GM12874 (cell line): ENCODE measurements at regions not wholly inside any gene's neighbourhood (a gene's known extent, or its start where the extent isn't known, plus 50 kb on each side); places are given as distances from the start of the nearest gene placed in this dataset.

Experiments used
- CTCF ChIP-seq: IDR thresholded peaks from 2 replicates; pipeline ENCODE4 v1.5.1; 2011; ENCODE audit warnings: low read depth, mild to moderate bottlenecking, control low read depth, low read length, moderate library complexity; ENCODE audit not compliant: insufficient read depth

GRCh38 chr12:30126944-30127343, 343.2 kb upstream of the TMTC1 start:
- TF ChIP-seq CTCF: no peak

- TF ChIP-seq CTCF: no peak
Observed at GRCh38 chr12:30120522-30120921, 336.8 kb upstream of the TMTC1 start.

GRCh38 chr12:30117483-30117882, 333.7 kb upstream of the TMTC1 start:
- no peak for TF ChIP-seq CTCF

GRCh38 chr12:30111719-30112118, 328.0 kb upstream of the TMTC1 start:
- no peak for TF ChIP-seq CTCF

- TF ChIP-seq CTCF: no peak
Observed at GRCh38 chr12:30110958-30111586, 327.3 kb upstream of the TMTC1 start.

GRCh38 chr12:30110498-30110897, 326.8 kb upstream of the TMTC1 start:
- no peak for TF ChIP-seq CTCF

GRCh38 chr12:30108666-30109065, 324.9 kb upstream of the TMTC1 start:
- no peak for TF ChIP-seq CTCF
